Fibroblast of lung (primary cell): ENCODE measurements at regions not wholly inside any gene's neighbourhood (a gene's known extent, or its start where the extent isn't known, plus 50 kb on each side); places are given as distances from the start of the nearest gene placed in this dataset.

Source experiments
- CTCF ChIP-seq, 2 donors: IDR thresholded peaks in 1 of 2; conservative IDR thresholded peaks in 1 of 2; 1 replicate in 1 of 2; 2 replicates in 1 of 2; pipeline ENCODE4 v1.5.1; 2011 to 2012; ENCODE audit warnings: low read length in 2 of 2, control low read depth in 1 of 2, inconsistent platforms in 1 of 2, low read depth in 1 of 2, mild to moderate bottlenecking in 1 of 2
- EZH2 ChIP-seq: IDR thresholded peaks from 2 replicates; pipeline ENCODE4 v1.5.1; 2012; ENCODE audit warnings: low read length, control low read depth, mild to moderate bottlenecking; ENCODE audit errors: missing control alignments

GRCh38 chr11:64445651-64446050 lies 86.7 kb downstream of the RPS6KA4 start:
- TF ChIP-seq CTCF (conservative IDR thresholded peaks at IDR 0.05 in 1 of 2, IDR thresholded peaks at IDR 0.05 in 1 of 2; ENCODE audit: low read depth in 1 of 2, low read length in 2 of 2) (no peak), EZH2 (no peak)
